UCSD-AML1 (cell line): ENCODE measurements at regions not wholly inside any gene's neighbourhood (a gene's known extent, or its start where the extent isn't known, plus 50 kb on each side); places are given as distances from the start of the nearest gene placed in this dataset.

Experiments used
- DNase-seq: peaks from one replicate; lab custom pipeline; 2025; ENCODE audit not compliant: unreplicated experiment; lab: John Stamatoyannopoulos, UW

DNA sequence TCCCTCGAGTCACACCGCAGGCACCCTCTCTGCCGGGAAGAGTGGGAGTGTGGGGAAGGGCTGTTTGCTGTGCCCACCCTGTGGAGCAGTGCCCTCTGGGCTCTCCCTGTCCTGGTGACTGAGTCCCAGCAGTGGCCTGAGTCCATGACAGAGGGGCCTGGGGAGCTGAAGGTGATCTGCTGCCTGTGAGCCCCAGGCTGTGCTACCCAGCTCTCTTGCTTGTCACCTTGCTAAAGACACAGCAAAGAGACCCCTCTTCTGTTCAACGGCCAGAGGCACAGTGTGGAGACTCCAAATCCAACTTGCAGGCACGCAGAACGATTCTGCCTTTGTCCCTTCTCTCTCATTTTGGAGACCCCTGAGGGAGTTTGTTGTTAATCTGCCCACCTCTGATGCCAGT, 232.6 kb downstream of the OPA1 start:
- no peak for DNase-seq

DNA sequence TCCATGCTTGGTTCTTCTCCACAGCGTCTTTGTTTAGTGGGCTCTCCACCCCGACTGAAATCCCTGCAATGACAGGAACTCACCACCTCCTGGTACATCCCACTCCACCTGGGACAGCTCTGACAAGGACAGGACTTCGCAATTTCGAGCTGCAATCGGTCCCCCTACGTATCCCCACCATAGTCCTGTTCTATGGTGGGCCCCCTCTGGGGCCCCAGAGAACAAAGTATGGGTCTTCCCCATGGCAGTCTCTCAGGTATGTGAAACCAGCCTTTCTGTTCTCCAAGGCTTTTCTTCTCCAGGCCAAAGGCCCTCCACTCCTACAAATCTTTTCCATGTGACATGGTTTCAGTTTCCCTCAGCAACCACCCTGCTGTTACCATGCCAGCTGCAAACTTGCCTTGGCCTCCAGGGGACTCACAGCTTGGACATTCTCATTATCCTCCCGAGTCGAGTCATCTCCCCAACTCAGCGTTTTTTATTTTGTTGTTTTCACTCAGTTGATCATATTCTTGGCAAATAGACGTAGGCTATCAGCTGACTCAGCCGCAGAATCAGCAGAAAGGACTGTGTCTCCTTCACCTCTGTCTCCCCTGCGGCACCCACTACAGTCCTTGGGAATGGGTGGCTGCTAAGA, 233.3 kb downstream of the OPA1 start:
- no peak for DNase-seq

DNA sequence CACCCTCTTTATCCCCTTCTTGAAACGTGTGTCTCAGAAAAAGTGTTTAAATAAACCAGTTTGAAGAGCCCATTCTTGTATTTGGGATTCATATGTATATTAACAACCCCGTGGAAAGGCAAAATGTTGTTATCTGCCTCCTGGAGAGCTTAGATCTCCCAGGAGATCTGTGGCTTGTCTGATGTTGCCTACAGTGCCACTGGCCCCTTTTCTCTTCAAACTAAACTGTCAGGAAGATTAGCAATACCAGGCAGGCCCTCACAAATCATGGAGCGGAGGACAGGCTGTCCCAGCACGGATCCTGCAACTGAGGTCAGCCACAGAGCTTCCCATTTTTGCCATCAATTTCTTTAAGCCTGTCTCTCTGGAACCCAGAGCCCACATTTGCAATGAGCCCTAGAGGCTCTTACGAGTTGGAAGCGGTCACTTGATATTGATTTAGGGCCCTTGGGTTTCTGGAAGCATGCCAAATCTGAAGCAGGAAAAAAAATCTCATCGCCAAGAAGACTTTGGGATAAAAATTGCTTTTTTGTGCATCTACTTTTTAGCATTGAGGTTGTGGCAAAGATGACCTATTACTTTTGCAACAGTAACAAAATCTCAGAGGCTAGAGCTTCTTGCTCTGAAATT, 234.1 kb downstream of the OPA1 start:
- DNase-seq: no peak

DNA sequence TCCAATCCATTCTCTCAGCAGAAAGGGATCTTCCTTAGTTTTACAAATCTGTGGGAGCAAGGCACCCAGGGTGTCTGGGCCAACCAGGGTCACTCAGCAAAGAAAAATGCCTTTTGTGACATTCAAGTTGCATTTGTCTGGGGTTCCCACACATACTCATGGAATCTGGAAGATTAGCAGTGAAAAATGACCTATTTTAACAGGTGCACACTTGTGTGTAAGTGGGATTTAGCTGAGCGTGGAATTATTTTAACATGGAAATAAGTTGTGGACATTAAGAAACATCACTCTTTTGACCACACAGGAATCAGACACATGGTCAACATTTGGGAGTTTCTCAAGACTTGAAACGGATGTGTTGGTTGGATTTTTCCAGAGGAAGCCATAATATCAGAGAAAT, 234.9 kb downstream of the OPA1 start:
- no peak for DNase-seq

DNA sequence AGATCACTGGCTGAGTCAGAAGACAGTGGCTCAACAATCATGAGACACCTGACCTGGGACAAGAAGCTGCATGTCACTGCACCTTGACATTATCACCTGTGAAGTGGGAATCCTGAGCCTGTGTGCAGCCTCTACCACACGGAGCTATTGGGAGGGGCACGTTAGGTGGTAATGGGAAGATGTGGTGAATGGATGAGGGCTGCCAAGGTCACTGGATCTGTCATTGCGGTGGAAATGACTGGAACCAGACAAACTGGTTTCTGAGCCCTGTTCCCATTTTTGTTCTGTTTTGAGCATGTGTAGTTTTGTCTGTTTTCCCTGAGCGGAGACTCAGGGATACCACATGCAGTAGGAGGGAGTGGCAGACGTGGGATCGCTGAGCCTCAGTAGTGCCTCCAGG, 235.5 kb downstream of the OPA1 start:
- DNase-seq: no peak

DNA sequence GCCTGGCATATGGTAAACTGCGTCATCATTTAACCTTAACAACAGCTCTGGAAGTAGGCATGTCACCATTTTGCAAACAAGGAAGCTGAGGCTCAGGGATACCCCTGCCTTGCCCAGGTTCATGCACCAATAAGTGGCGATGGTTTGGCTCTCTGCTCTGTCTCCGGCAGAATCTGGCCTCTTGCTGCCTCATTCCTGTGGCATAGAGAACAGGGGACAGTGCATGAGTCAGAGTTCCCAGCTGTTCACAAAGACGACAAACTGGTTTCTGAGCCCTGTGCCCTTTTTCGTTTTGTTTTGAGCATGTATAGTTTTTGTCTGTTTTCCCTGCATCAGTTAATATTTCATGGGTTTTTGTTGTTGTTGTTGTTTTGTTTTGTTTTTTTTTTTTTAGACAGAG, 236.8 kb downstream of the OPA1 start:
- no peak for DNase-seq

DNA sequence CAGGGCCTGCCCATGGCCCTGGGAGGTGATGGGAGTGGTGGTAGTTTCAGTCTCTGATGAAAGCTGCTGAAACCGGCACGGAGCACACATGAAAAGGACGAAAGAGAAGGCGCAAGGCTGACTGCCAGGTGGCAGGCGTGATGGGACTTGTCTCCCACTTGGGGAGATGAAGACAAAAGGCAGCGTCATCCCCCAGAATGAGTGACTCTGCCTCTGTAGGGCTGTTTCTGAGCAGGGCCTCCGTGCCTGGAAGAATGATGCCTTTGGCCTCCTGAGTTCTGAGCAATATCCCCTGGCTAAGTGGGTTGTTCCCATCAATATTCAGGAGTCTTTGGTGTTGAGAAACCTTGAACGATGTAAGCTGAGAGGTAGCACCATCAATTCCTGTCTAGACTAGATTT, 237.8 kb downstream of the OPA1 start:
- no peak for DNase-seq

DNA sequence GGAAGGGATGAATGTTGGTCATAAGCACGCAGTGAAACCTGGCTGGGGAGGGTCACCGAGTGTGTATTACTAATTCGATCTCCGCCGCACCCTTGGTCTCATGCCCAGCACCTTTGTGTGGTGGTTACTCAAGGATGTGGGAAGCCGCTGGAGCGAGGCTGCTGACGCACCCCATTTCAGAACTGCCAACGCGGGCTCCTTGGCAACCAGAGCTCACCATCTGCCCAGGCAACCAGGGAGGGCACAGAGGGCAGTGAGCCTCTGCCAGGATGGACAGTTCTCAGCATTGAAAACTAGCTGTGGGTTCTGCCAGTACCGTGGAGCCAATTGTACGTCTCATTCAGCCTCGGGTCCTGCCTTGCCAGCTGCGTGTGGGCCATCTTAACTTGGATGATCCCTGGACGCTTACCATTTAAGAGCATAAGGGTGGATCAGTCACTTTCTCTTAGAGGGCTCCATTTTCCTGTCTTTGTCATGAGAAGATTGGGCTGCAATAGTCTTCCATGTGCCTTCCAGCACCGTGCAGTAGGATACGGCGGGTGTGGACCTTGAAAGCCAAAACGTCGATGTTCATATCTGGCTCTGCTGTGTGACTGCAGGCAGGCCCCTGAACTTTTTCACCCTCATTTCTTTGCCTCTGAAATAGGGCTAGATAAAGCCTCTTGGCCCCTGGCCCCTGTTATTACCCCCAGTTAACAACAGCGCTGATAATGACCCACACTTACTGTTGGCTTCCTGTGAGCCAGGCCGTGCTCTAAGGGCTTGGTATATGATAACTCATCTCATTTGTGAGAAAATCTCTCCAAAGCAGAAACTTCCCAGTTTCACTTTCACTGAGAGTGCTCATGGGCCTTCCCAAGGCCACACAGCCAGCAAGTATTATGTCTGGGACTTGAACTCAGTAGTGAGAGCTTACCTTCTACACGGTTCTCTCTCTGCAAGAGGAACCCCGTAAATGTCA, 238.8 kb downstream of the OPA1 start:
- DNase-seq: no peak

DNA sequence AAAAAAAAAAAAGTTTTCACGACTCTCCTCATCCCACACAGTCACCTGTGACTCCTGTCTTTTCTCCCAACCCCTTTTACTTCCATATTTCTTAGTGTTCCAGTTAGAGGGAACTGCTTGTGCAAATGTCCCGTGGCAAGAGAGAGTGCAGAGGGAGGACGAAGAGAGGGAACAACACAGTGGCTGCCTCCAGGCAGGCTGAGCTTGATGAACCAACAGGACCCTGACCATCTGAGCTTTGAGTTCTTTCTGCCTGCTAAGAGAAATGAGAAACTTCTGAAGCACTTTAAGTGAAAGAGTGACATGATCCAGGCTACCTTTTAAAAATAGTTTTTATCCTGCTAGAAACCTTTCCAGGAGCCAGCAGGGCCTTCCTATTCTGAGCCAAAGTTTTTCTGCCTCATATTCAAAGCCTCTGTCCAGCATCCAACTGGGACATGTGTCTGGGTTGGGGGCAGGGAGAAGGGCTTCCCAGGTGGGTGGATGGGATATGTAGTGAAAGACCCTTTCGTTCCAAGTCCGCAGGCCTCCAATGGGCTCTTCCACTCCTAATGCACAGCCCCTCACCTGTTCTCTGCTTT, 239.9 kb downstream of the OPA1 start:
- no peak for DNase-seq

DNA sequence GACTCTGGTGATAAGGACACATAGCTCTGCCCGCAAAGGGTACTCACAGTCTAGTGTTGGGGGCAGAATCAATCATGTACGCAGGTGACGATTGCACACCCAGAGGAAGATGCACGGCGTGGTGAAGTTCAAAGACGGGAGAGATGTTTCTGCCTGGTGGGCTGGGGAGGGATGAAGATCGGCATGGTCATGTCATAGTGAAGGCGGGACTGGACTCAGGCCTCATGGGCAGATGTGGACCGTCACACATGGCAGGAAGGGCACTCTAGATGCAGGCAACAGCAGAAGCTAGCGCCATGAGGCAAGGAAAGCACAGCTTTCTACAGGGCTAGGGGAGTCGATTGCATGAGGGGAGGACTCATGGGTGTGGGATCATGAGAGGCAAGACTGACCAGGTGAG, 240.6 kb downstream of the OPA1 start:
- DNase-seq: no peak

DNA sequence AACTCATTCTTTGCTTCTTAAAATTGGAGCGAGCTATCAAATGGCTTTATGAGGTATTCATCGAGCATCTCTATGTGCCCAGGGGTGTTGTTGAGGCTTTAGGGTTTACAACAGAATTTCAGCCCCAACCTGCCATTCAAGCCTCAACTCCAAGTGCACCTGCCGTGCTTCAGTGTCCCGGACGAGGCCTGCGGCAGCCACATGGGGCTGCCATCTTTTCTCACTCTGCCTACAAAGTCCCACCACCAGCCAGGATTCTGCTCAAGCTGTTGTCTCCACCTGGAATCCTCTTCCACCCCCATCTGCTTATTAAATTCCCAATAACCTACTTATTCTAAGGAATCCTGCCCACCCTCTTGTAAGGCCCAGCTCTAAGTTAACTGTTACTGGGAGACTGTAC, 242.4 kb downstream of the OPA1 start:
- DNase-seq: no peak

DNA sequence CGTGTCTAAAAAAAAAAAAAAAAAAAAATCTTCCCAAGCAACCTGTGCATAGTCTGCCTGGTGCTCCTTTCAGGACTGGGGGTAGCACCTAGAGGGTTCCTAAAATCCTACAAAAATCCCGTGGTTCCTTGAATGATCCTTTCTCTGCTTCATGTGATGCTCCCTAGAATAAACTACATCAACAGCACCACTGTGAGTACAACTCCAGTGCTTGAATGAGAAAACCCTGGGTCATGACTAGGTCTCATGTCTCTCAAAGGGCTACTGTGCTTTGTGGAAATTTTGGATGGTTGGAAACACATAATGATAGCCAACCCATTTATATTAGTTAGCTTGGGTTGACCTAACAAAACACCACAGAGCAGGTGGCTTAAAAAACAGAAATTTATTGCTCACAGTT, 243.5 kb downstream of the OPA1 start:
- no peak for DNase-seq

DNA sequence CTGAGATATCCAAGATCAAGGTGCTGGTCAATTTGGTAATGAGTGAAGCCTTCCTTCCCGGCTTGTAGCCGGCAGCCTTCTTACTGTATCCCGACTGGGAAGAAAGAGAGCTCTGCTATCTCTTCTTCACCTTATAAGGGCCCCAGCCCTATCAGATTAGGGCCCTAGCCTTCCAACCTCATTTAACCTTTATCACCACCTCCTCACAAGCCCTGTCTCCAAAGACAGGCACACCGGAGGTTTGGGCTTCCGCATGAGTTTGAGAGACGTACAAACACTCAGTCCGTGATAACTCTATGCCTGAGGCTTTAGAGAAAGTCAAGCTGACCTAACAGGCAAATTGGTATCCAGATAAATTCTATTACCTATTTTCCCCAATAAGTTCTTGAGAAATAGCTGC, 243.9 kb downstream of the OPA1 start:
- no peak for DNase-seq

DNA sequence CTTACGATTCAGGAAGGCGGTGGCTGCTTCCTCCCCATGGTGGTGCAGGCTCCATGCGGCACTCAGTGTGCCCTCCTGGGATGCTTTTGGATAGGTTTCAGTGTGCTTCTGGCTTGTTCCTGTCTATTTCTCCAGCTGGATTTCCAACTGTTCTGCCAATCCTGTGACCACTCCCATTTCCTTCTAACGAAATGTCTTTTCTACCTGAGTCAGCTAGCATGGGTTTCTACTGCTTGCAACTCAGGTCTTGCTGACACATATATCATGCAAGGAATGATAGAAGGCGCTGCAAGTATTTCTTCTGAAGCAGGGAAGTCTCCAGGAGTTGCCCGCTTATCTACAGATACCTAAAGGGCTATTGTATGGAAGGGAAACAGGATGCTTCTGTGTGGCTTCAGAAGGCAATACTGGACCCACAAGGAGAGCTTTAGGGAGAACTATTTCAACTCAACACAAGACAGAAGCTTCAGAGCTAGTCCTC, 244.4 kb downstream of the OPA1 start:
- no peak for DNase-seq

DNA sequence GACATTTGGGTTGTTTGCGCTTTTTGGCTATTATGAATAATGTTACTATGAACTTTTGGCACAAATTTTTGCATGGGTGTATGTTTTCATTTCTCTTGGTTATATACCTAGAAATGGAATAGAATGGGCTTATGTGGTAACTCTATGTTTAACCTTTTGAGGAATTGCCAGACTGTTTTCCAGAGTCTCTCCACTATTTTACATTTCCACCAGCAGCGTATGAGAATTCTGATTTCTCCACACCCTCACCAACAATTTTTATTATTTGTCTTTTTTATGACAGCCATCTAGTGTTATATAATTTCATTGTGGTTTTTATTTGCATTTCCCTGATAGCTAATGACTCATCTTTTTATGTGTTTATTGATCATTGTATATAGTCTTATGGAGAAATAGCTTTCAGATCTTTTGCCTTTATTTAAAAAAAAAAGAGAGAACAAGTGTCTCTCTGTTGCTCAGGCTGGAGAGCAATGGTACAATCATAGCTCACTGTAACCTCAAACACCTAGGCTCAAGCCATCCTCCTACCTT, 247.2 kb downstream of the OPA1 start:
- DNase-seq: no peak

DNA sequence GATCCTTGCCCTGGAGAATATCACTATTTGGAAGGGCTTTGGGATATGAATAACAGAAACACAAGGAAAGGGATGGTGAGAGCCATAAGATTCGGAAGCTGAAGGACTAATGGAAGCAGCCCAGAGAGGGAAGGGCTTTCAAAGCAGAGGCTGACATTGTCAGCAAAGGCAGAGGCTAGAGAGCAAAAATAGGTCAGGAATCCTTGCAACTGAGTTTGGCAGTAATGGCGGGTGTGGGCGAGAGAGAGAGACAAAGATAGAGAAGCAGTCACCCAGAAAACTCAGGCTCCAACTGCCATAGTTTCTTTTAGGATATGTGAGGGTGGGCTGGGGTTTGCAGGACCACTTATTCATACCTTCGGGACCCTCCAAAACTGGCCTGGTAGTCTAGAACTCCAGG, 248.6 kb downstream of the OPA1 start:
- no peak for DNase-seq

DNA sequence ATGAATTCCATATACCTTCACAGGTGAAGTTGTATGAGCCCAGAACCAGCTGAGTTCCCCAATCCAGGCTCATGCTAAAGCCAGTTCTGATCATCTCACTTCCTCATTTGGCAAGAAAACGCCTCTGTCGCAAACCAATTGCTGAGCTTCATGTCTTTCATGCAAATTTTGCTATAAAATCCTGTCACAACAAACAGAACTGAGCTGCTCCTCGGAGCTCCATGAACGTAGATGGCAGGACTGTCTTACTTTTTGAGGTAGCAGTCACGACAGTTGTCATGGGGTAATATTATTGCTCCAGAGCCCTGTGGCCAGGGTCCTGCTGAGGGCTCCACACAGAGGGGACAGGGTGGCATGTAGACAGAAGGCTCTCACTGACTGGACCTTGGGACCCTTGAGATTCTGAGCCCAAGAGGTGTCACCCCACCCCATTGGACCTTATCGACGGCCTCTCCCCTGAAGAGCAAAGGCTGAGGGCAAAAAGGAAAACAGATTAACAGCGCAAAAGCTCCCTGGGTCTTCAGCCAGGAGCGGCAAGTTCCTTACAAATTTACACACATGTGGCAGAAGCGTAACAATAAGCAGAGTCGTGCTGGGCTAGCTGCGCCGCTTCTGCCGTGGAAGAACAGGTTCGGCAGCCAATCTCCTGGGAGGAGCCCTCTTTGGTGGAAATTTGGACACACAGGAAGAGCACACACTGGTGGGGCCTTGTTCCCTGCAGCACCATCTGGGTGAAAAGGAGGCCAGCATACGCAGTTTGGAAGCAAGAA, 249.2 kb downstream of the OPA1 start:
- peak; percentile 36 for DNase-seq

DNA sequence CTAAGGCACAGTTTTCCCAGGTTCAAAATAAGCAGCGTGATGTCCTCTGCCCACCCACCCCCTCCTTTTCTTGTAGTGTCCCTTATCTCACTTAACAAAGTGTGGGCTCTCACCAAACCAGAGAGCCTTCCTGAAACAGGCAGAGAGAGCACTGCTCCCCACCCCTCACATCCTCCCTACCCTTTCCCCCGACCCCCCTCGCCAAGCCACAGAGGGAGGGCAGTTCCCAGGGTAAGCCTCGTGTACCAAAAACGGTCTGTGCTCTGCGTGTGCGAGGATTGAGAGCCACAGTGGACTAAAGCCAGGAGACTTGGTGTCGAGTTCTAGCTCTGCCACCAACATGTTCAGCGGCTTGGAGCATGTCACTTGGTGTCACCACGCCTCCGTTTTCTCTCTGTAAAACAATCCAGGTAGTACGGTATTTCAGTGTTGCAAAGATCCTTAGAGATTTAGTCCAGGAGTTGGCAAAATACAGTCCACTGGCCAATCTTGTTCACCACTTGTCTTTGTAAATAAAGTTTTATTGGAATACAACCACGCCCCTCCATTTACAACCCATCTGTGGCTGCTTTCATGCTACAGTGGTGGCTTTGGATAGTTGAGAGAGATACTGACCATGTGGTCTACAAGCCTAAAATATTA, 249.9 kb downstream of the OPA1 start:
- DNase-seq: peak; percentile 57

DNA sequence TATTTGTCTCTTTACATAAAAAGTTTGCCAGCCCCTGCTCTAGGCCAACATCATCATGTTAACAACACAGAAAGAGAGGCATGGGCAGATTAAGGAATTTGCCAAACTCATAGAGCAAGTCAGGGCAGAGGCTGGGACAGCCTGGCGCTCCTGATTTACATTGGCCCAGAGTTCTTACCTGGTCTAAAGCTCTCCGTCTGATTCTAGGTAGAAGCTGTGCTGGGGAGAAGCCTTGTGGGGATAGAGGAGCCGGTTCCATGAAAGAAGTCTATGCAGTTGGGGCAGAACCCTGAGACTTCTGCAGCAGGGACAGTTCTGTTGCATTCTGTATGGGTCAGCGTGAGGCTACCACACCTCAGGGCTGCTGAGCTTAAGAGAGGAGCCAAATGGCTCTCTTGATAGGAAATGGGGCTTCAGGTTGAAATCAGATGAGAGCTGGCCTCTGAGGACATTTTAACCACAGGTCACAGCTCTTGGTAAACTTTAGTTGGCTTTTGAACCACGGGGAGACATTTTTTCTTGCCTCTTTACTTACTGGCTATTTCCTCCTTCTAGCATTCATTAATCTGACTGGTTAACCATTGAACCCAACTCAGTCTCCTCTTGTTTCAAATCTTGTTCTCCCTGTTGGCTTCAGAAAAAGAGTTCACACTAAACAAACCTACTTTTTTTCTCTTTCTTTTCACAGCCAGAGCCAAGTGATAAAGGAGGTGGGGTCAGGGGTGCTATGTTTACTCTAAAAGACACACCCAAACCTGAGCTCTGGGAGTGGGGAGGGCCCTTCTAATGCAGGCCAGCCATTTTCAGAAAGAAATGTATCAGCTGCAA, 250.7 kb downstream of the OPA1 start:
- DNase-seq: no peak
